Upper lobe of left lung (tissue), 6 donors: ENCODE measurements at regions not wholly inside any gene's neighbourhood (a gene's known extent, or its start where the extent isn't known, plus 50 kb on each side); places are given as distances from the start of the nearest gene placed in this dataset.
"Not testable (repeated sequence)": the region's sequence is repeated elsewhere in the genome, so short reads cannot be mapped to it uniquely, and the experiment has no call there.

Experiments
- ATAC-seq, 2 donors: fragments of 200-7000 bp; cut with Tn5 transposase; one replicate each; pipeline ENCODE4 v1.9.1; 2022; ENCODE audit warnings: mild to moderate bottlenecking in 2 of 2, moderate library complexity in 2 of 2; ENCODE audit not compliant: low FRiP score in 2 of 2
- DNase-seq, 2 donors: peaks; one replicate each; pipeline ENCODE4 v3.0.0-alpha.2; 2019 to 2020
- H3K27ac ChIP-seq, 4 donors: fragments of 200-600 bp; sonication (generic); one replicate each; pipeline ENCODE4 v1.5.1; 2016 to 2019
- H3K27me3 ChIP-seq, 4 donors: fragments of 200-600 bp; sonication (generic); one replicate each; pipeline ENCODE4 v1.5.1; 2017 to 2019
- H3K36me3 ChIP-seq, 4 donors: fragments of 200-600 bp; sonication (generic); one replicate each; pipeline ENCODE4 v1.5.1; 2016 to 2019
- H3K4me1 ChIP-seq, 4 donors: fragments of 200-600 bp; sonication (generic); one replicate each; pipeline ENCODE4 v1.5.1; 2018 to 2019
- H3K4me3 ChIP-seq, 4 donors: fragments of 200-600 bp; sonication (generic); one replicate each; pipeline ENCODE4 v1.5.1; 2017 to 2019; ENCODE audit warnings: mild to moderate bottlenecking in 2 of 4, moderate library complexity in 1 of 4
- H3K9me3 ChIP-seq, 4 donors: fragments of 200-600 bp; sonication (generic); one replicate each; pipeline ENCODE4 v1.5.1; 2018 to 2019
- CTCF ChIP-seq, 6 experiments: fragments of 450-650 bp in 4 of 6; fragments of 200-600 bp in 2 of 6; sonication (generic) in 2 of 6; IDR thresholded peaks; one replicate each; pipeline ENCODE4 v1.5.1; 2016 to 2019; ENCODE audit warnings: antibody characterized with exemption in 6 of 6
- EP300 ChIP-seq, 4 donors: sonication (generic); formaldehyde crosslinking; IDR thresholded peaks; one replicate each; pipeline ENCODE4 v1.5.1; 2017; ENCODE audit warnings: antibody characterized with exemption in 4 of 4, control low read depth in 2 of 4
- POLR2A ChIP-seq, 4 donors: fragments of 450-650 bp; IDR thresholded peaks; one replicate each; pipeline ENCODE4 v1.5.1; 2016 to 2017; ENCODE audit warnings: antibody characterized with exemption in 4 of 4, mild to moderate bottlenecking in 2 of 4
- POLR2AphosphoS5 ChIP-seq, 2 donors: sonication (generic); formaldehyde crosslinking; IDR thresholded peaks; one replicate each; pipeline ENCODE4 v1.5.1; 2017; ENCODE audit warnings: antibody characterized with exemption in 2 of 2
- WGBS, 2 donors: methylation state at CpG; one replicate each; pipeline ENCODE4 v1.1.5; 2017 to 2018; 5-methylcytosine and 5-hydroxymethylcytosine counted together
- donor health status: DM: no; HTN: no; CAD: no; lungs with moderate emphysema.
- donor health status: DM: no; HTN: yes; CAD: no; lungs with severe emphysema.

GRCh38 chr2:176935543-176936102 is 277.0 kb upstream of the HNRNPA3 start:
- WGBS, 2 donors, result 63 to 66% methylated on average over 5 of the region's 5 CpGs
- no peak for ATAC-seq
- Histone ChIP-seq H3K4me1 (no peaks in the 10 kb centered on the region), H3K27ac (no peak overlapping the region), H3K9me3 (no peaks in the 10 kb centered on the region), H3K36me3 (no peaks in the 10 kb centered on the region), H3K4me3 (no peak overlapping the region), H3K27me3 (no peaks in the 10 kb centered on the region)
- TF ChIP-seq POLR2AphosphoS5 (IDR thresholded peaks at IDR 0.05), result no peak
- TF ChIP-seq CTCF (IDR thresholded peaks at IDR 0.05), result no peak
- no peak for TF ChIP-seq EP300 (IDR thresholded peaks at IDR 0.05)
- TF ChIP-seq POLR2A (IDR thresholded peaks at IDR 0.05), result no peak
- no peak for DNase-seq

GRCh38 chr2:176936410-176936809 is 276.2 kb upstream of the HNRNPA3 start:
- ATAC-seq (no peak), DNase-seq (no peak)
- H3K27me3 ChIP-seq, result no peaks in the 10 kb centered on the region
- TF ChIP-seq POLR2AphosphoS5 (IDR thresholded peaks at IDR 0.05) (no peak), EP300 (IDR thresholded peaks at IDR 0.05) (no peak), CTCF (IDR thresholded peaks at IDR 0.05) (no peak), POLR2A (IDR thresholded peaks at IDR 0.05) (no peak)
- no peak overlapping the region for H3K4me3 ChIP-seq
- H3K36me3 ChIP-seq, result no peaks in the 10 kb centered on the region
- no peaks in the 10 kb centered on the region for H3K9me3 ChIP-seq
- WGBS, 2 donors, result 42 to 61% methylated on average over 3 of the region's 3 CpGs
- no peaks in the 10 kb centered on the region for H3K4me1 ChIP-seq
- H3K27ac ChIP-seq, result no peak overlapping the region

GRCh38 chr2:176944998-176945397 is 267.6 kb upstream of the HNRNPA3 start:
- H3K9me3 ChIP-seq, result no peaks in the 10 kb centered on the region
- DNase-seq, result no peak
- H3K4me3 ChIP-seq, result no peak overlapping the region
- ATAC-seq, result no peak
- TF ChIP-seq POLR2AphosphoS5 (IDR thresholded peaks at IDR 0.05), result no peak
- no peak for TF ChIP-seq CTCF (IDR thresholded peaks at IDR 0.05)
- no peak for TF ChIP-seq EP300 (IDR thresholded peaks at IDR 0.05)
- TF ChIP-seq POLR2A (IDR thresholded peaks at IDR 0.05), result no peak
- H3K36me3 ChIP-seq, result no peaks in the 10 kb centered on the region
- H3K4me1 ChIP-seq, result no peaks in the 10 kb centered on the region
- H3K27me3 ChIP-seq, result no peaks in the 10 kb centered on the region
- no peak overlapping the region for H3K27ac ChIP-seq
- WGBS, 2 donors, result 85 to 91% methylated on average over 3 of the region's 3 CpGs

- no peak for DNase-seq
- no peak overlapping the region for H3K4me3 ChIP-seq
- H3K36me3 ChIP-seq, result no peaks in the 10 kb centered on the region
- no peaks in the 10 kb centered on the region for H3K9me3 ChIP-seq
- H3K27ac ChIP-seq, result no peak overlapping the region
- no peaks in the 10 kb centered on the region for H3K4me1 ChIP-seq
- no peaks in the 10 kb centered on the region for H3K27me3 ChIP-seq
- WGBS, 2 donors, result 91 to 100% methylated on average over 1 of the region's 1 CpG
- TF ChIP-seq POLR2A (IDR thresholded peaks at IDR 0.05) (no peak), CTCF (IDR thresholded peaks at IDR 0.05) (no peak), EP300 (IDR thresholded peaks at IDR 0.05) (no peak), POLR2AphosphoS5 (IDR thresholded peaks at IDR 0.05) (no peak)
- no peak for ATAC-seq
These were observed 264.8 kb upstream of the HNRNPA3 start for GRCh38 chr2:176947754-176948153.

- not testable (repeated sequence) for H3K36me3 ChIP-seq, DNase-seq, ATAC-seq, H3K9me3 ChIP-seq, H3K27ac ChIP-seq, H3K27me3 ChIP-seq, H3K4me3 ChIP-seq, H3K4me1 ChIP-seq
- 90 to 98% methylated on average over 3 of the region's 3 CpGs for WGBS, 2 donors
These were observed 261.4 kb upstream of the HNRNPA3 start for GRCh38 chr2:176951218-176951617.
